Right cardiac atrium (tissue), 5 donors: ENCODE measurements at regions not wholly inside any gene's neighbourhood (a gene's known extent, or its start where the extent isn't known, plus 50 kb on each side); places are given as distances from the start of the nearest gene placed in this dataset.
"Not testable (repeated sequence)": the region's sequence is repeated elsewhere in the genome, so short reads cannot be mapped to it uniquely, and the experiment has no call there.

ENCODE experiments used
- ATAC-seq, 2 donors: fragments of 200-7000 bp; cut with Tn5 transposase; one replicate each; pipeline versions ENCODE4 v1.8.0 to v1.9.1; 2020; ENCODE audit warnings: moderate library complexity in 2 of 2, mild to moderate bottlenecking in 1 of 2
- DNase-seq, 3 donors: peaks; one replicate each; pipeline ENCODE4 v3.0.0-alpha.2; 2020
- H3K27ac ChIP-seq: one replicate; pipeline ENCODE4 v1.5.1; 2013; ENCODE audit warnings: mild to moderate bottlenecking, low read length, control low read depth, moderate library complexity
- H3K27me3 ChIP-seq: one replicate; pipeline ENCODE4 v1.6.1; 2013; ENCODE audit not compliant: control insufficient read depth, insufficient read depth
- H3K4me1 ChIP-seq: one replicate; pipeline ENCODE4 v1.6.1; 2013; ENCODE audit warnings: low read length; ENCODE audit not compliant: control insufficient read depth, insufficient read depth
- H3K4me3 ChIP-seq: one replicate; pipeline ENCODE4 v1.5.1; 2013; ENCODE audit warnings: low read length, control low read depth
- H3K9me3 ChIP-seq: one replicate; pipeline ENCODE4 v1.6.1; 2013; ENCODE audit warnings: low read length; ENCODE audit not compliant: control insufficient read depth
- WGBS: extraction: QIAGEN DNeasy Blood & Tissue Kit; methylation state at CpG from one replicate; pipeline ENCODE4 v1.1.7; 2013; 5-methylcytosine and 5-hydroxymethylcytosine counted together
- intact Hi-C, 4 donors: fragments of 100-400 bp; cut with DNase I; formaldehyde crosslinking; loops; one replicate each; pipeline versions ENCODE4 v1.11.0 to v1.14.0; 2022 to 2023
- donor health status: healthy with polysubstance abuse.
- donor health status: DM: no; HTN: yes; CAD: no.
- donor health status: DM: no; HTN: no; CAD: no.
- donor health status: DM: no; HTN: yes; CAD: no; lungs with severe emphysema.
- donor health status: DM: yes; HTN: yes; CAD: no.

- DNase-seq (no peak), ATAC-seq (peak; percentile 55 to 70)
- no peak overlapping the region for H3K4me3 ChIP-seq
- intact Hi-C loops: no loop called here
- H3K9me3 ChIP-seq: no peaks in the 10 kb centered on the region
- H3K4me1 ChIP-seq: peaks cover 21% of the 10 kb centered on the region
- WGBS: 45% methylated on average over 16 of the region's 16 CpGs
- H3K27me3 ChIP-seq: no peaks in the 10 kb centered on the region
- peak overlapping the region; percentile 65 for H3K27ac ChIP-seq
These were observed 78.5 kb upstream of the SIRPA start for GRCh38 chr20:1816384-1817381.

DNA sequence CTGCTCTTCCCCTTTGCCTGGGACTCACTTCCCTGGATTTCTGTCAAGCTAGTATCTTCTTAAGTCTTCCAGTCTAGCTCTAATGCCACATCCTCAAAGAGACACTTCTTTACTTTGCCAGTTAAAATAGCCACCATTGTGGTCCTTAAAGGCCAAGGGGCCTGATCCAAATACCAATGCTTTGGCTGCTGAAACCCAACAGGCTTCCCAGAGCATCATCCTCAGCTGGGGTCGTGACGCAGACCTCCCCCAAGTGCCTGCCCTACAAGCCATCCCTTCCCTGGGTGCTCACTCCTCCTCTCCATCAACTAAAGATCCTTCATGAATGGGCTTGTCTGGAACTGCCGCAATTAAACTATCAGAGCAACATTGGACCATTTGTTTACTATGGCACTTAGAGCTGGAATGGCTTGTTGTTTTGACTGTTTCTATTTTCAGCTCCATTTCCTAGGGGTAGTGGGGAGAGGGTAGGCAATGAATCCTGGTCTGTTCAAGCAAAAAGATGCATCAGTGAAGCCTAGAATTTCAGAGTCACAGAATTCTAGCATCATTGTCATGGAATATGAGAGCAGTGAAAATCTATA is 79.6 kb upstream of the SIRPA start:
- Histone ChIP-seq H3K27me3 (no peaks in the 10 kb centered on the region), H3K27ac (peak overlapping the region; percentile 76), H3K4me3 (no peak overlapping the region), H3K4me1 (peaks cover 25% of the 10 kb centered on the region), H3K9me3 (no peaks in the 10 kb centered on the region)
- ATAC-seq: no peak
- intact Hi-C loops: no loop called here
- no peak for DNase-seq
- WGBS: 63% methylated on average over 3 of the region's 3 CpGs

DNA sequence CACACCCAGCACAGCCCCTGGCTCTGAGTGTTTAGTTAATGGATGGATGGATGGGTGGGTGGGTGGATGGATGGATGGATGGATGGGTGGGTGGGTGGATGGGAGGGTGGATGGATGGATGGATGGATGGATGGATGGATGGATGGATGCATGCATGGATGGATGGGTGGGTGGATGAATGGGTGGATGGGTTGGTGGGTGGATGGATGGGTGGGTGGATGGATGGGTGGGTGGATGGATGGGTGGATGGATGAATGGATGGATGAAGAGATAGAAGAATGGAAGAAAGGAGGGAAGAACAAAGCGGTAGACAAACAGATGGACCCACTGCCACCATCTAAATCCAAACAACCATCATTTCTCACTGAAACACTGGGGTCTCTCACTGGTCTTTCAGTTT is 80.3 kb upstream of the SIRPA start:
- H3K9me3 ChIP-seq, DNase-seq, H3K27ac ChIP-seq, ATAC-seq, H3K4me3 ChIP-seq, H3K27me3 ChIP-seq, intact Hi-C loops: not testable (repeated sequence)
- H3K4me1 ChIP-seq: peaks cover 25% of the 10 kb centered on the region
- WGBS: 100% methylated on average over 1 of the region's 1 CpG

DNA sequence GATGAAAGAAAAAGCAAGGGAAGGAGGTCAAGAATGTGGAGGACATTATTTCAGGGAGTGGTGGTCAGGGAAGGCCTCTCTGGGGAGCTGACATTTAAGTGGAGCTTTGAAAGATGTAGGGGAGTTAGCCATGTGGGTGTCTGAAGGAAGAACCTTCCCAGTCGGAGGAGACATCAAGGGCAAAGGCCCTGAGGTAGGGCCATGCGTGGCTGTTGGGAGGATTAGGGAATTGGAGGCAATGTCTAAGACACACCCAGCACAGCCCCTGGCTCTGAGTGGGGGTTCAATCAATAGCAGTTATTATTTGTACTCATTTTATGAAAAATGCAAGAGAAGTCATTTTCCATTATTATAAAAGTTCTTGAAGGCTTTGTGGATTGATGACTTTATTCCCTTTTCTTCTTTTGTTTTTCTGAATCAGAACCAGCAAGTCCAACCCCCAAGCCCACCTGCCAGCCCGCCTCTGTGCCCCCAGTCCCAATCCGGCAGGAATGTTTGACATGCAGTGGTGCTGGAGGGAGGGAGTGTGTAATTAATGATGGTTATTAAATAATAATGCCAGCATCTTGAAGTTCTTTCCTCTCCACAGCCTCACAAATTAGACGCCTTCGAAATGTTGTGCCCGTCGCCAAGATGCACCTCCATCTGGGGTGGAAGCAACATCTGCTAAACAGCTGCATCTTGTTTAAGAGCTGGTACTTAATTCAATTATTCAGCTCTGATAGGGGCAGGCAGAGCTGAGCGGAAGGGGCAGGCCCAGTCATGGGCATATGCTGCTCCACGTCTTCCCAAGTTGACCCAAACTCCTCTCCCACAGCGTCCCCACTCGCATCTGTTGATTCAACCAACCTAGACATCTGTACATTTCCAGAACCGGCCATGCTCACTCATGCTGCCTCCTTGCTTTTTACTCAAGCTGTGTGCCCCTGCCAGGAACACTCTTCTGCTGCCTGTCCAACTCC is 81.3 kb upstream of the SIRPA start:
- no peak overlapping the region for H3K4me3 ChIP-seq
- DNase-seq: no peak
- peaks cover 25% of the 10 kb centered on the region for H3K4me1 ChIP-seq
- H3K27me3 ChIP-seq: no peaks in the 10 kb centered on the region
- peak overlapping the region; percentile 57 for H3K27ac ChIP-seq
- no peaks in the 10 kb centered on the region for H3K9me3 ChIP-seq
- no peak for ATAC-seq
- 92% methylated on average over 13 of the region's 13 CpGs for WGBS
- intact Hi-C loops: no loop called here

GRCh38 chr20:1813101-1813529 is 82.1 kb upstream of the SIRPA start:
- 20% methylated on average over 7 of the region's 7 CpGs for WGBS
- intact Hi-C loops: no loop called here
- DNase-seq (peak; percentile 87 to 90 (median 87)), ATAC-seq (peak; percentile 61 to 87)
- no peaks in the 10 kb centered on the region for H3K9me3 ChIP-seq
- peak overlapping the region; percentile 61 for H3K27ac ChIP-seq
- H3K4me1 ChIP-seq: peaks cover 25% of the 10 kb centered on the region
- H3K4me3 ChIP-seq: no peak overlapping the region
- no peaks in the 10 kb centered on the region for H3K27me3 ChIP-seq

DNA sequence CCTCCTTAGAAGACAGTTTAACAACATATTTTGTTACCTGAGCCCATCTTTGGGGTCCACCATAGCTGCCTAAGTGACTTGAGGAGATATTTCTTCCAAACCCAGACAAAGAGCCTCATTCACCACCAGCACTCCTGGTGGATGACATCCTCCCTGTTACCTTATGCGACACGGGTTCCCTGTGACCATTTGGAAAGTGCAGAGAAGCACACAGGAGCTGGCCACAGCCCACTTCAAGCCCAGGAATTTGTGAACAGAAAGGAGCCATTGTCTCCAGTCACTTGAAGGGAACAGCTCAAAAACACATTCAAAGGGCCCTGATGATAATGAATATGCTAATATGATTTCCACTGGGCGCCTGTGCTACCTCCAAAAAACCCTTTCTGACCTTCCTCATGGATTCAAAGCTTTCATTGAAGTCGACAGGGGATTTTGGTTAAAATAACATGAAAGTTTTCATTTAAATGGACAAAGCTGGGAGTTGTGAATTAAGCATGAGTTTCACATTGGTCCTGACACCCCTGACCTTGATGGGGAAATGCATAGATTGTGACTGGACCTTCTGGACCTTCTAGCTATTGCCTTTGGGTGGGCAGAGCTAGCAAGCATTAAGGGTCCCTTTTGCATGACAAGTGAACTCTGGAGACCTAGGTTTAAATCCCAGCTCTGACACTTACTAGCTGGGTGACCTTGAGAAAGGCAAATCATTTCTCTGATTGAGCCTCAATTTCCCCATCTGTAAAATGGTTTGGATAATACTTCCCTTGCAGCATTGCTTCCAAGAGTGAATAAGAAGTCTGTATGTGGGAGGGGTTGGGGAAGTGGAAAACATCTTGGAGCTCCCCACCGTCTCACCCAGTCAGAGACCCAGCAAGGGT is 83.3 kb upstream of the SIRPA start:
- Histone ChIP-seq H3K27me3 (no peaks in the 10 kb centered on the region), H3K9me3 (no peaks in the 10 kb centered on the region), H3K4me3 (no peak overlapping the region), H3K27ac (peak overlapping the region; percentile 51), H3K4me1 (peaks cover 25% of the 10 kb centered on the region)
- intact Hi-C loops: no loop called here
- ATAC-seq: peak in 1 of 2 donors; percentile 21
- no peak for DNase-seq
- WGBS: 56% methylated on average over 5 of the region's 5 CpGs

- intact Hi-C loops: no loop called here
- no peak overlapping the region for H3K4me3 ChIP-seq
- DNase-seq (peak in 1 of 3 donors; percentile 62), ATAC-seq (peak; percentile 76 to 83)
- H3K27me3 ChIP-seq: no peaks in the 10 kb centered on the region
- no peaks in the 10 kb centered on the region for H3K9me3 ChIP-seq
- peak overlapping the region; percentile 50 for H3K27ac ChIP-seq
- peaks cover 21% of the 10 kb centered on the region for H3K4me1 ChIP-seq
- WGBS: 27% methylated on average over 7 of the region's 7 CpGs
These were observed 84.1 kb upstream of the SIRPA start for GRCh38 chr20:1810926-1811620.

- DNase-seq: no peak
- 78% methylated on average over 5 of the region's 5 CpGs for WGBS
- H3K9me3 ChIP-seq: no peaks in the 10 kb centered on the region
- no peak for ATAC-seq
- no peak overlapping the region for H3K27ac ChIP-seq
- H3K27me3 ChIP-seq: no peaks in the 10 kb centered on the region
- H3K4me3 ChIP-seq: no peak overlapping the region
- peaks cover 18% of the 10 kb centered on the region for H3K4me1 ChIP-seq
- intact Hi-C loops: no loop called here
These were observed 84.7 kb upstream of the SIRPA start for GRCh38 chr20:1810572-1810925.

GRCh38 chr20:1809611-1810510 is 85.3 kb upstream of the SIRPA start:
- no peaks in the 10 kb centered on the region for H3K27me3 ChIP-seq
- H3K9me3 ChIP-seq: no peaks in the 10 kb centered on the region
- DNase-seq (no peak), ATAC-seq (no peak)
- WGBS: 87% methylated on average over 10 of the region's 10 CpGs
- H3K4me3 ChIP-seq: no peak overlapping the region
- peaks cover 14% of the 10 kb centered on the region for H3K4me1 ChIP-seq
- no peak overlapping the region for H3K27ac ChIP-seq
- intact Hi-C loops: loop anchor here in 3 of 4 donors (10.0 kb wide), 2 partner anchors 85 to 135 kb away; partner anchors contain the start of gene SIRPA (in 1 of the 3)
